ENCODE measurements at regions not wholly inside any gene's neighbourhood (a gene's known extent, or its start where the extent isn't known, plus 50 kb on each side); places are given as distances from the start of the nearest gene placed in this dataset.

DNA sequence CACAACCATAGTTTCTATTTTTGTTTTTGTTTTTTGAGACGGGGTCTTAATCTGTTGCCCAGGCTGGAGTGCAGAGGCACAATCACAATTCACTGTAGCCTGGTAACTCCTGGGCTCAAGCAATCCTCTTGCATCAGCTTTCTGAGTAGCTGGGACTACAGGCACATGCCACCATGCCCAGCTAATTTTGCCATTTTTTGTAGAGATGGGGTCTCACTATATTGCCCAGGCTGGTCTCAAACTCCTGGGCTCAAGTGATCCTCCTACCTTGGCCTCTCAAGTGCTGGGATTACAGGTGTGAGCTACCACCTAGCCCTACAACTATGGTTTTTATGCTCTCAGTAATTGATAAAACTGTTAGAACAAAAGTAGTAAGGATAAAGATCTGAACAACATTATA is 147.5 kb upstream of the SHB start:
- DNase-seq: no peak

- no peak for DNase-seq
Measured at GRCh38 chr9:38215465-38215864, 146.4 kb upstream of the SHB start.

DNA sequence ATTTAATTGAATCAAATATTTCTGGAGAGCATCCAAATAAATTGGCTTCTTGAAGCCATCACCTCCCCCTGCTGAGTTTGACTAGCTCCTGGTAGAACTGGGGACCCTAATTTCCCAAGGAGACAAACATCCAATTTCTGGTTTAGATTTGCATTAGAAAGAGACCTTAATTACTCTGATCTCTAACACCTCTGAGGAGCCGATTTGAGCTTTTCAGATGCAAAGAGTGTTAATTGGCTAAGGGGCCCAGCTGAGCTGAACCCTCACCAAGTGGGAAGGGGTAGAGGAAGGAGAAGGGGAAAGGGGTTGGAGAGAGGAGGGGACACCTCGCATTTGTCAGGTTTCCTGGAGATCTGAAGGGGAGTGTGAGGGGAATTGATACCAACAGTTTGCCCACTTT is 145.4 kb upstream of the SHB start:
- DNase-seq: no peak

GRCh38 chr9:38213631-38214299 is 144.7 kb upstream of the SHB start:
- DNase-seq: no peak

GRCh38 chr9:38212016-38212415 is 143.0 kb upstream of the SHB start:
- DNase-seq: no peak

- no peak for DNase-seq
Measured at GRCh38 chr9:38211002-38211401, 142.0 kb upstream of the SHB start.

GRCh38 chr9:38208206-38208901 is 139.3 kb upstream of the SHB start:
- no peak for DNase-seq

- no peak for DNase-seq
Measured at GRCh38 chr9:38207247-38207778, 138.3 kb upstream of the SHB start.

- no peak for DNase-seq
Measured at GRCh38 chr9:38205279-38205678, 136.3 kb upstream of the SHB start.

DNA sequence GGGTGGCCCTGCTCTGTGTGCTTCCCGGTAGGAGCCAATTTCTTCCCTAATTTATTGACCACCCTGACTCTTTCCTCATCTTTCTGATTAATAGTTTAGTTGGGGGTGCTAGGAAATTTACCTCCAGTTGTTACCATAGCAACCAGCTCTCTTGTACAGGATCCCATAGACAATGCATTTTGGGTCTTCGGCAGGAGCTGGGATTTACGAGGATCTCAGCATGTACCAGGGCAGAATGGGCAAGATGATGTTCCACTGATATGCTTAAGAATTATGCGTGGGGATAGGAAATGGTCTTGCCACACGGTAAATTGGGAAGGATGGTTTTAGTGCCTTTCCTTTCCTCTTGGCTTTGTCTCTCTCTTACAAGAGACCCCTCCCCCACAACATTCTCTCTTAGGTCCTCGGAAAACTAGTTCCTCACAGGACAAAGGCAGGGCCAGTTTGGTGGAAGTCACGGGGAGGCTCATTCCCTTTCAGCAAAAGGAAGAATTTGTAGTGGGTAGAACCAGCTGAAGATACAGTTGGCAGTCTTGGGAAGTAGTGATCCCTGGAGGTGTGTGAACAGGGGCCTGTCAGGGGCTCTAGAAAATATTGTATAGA is 133.4 kb upstream of the SHB start:
- no peak for DNase-seq

GRCh38 chr9:38201844-38202243 is 132.8 kb upstream of the SHB start:
- no peak for DNase-seq

DNA sequence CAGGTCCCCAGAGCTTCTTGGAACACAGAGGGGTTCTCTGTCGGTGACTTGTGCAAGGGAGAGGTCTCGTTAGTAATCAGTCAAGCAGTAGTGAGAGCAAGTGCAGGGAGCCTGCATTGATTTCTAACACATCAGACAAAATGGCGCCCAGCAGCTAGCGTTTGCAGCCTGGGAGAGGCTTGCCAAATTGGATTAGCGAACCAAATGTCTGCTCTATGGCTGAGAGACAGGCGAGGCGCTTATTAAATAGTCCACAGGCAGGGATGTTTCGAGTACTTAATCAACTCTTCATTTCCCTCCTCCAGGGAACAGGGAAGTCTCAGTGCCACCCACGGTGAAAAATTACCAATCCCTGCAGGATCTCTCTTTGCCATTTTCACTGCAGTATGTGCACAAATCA is 131.4 kb upstream of the SHB start:
- no peak for DNase-seq

GRCh38 chr9:38198140-38198539 is 129.1 kb upstream of the SHB start:
- DNase-seq: no peak

DNA sequence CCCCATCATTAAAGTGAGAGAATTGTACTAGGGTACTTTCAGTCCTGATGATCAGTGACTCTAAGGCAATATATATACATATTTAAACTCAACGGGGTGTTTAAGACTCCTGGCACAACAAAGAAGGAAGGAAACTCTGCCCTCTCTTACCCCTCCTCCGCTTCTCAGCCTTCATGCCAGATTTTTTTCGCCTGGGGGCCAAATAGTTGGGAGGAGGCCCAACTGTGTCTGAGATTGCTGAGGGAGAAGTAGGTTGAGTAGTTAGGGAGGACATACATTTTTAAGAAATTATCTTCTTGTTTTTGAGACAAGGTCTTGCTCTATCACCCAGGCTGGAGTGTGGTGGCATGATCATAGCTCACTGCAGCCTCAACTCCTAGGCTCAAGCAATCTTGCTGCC is 127.7 kb upstream of the SHB start:
- DNase-seq: no peak

DNA sequence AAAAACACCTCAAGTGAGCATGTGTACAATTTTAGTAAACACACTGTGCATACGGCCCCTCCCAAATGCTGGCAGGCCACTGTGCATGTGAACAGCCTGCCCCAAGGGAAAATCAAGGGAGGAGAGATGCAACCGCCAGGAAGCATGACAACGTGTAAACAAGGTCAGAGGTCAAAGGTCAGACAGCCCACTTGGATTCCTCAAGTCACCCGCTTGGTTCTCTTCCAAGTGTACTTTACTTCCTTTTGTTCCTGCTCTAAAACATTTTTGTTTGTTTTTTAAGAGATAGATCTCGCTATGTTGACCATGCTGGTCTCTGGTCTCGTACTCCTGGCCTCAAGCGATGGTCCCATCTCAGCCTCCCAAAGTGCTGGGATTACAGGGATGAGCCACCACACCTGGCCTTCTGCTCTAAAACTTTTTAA is 126.7 kb upstream of the SHB start:
- no peak for DNase-seq

- no peak for DNase-seq
Measured at GRCh38 chr9:38194870-38195269, 125.8 kb upstream of the SHB start.

DNA sequence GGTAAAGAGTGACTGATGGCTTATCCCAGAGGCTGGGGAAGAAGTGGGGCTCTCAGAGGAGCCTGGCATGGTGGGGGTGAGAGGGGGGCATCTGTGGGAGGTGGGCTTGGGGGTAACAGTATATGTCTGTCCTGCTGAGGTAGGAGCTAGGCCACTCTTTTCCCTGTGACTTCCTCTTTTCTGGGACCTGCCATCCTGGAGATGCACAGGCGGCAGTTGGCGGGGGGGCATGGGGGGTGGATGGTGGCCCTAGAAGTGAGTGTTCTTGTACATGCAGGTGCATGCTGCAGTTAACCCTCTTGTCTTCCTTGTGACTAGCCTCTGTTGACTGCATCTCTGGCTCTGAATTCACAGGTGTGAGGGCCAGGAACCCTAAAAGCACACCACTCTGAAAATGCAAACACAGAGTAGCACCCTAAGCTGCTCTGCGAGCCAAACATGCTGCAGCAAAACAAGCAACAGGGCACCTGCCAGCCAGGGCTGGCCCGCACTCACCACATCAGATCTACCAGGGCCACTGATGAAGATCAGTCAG is 123.8 kb upstream of the SHB start:
- no peak for DNase-seq

DNA sequence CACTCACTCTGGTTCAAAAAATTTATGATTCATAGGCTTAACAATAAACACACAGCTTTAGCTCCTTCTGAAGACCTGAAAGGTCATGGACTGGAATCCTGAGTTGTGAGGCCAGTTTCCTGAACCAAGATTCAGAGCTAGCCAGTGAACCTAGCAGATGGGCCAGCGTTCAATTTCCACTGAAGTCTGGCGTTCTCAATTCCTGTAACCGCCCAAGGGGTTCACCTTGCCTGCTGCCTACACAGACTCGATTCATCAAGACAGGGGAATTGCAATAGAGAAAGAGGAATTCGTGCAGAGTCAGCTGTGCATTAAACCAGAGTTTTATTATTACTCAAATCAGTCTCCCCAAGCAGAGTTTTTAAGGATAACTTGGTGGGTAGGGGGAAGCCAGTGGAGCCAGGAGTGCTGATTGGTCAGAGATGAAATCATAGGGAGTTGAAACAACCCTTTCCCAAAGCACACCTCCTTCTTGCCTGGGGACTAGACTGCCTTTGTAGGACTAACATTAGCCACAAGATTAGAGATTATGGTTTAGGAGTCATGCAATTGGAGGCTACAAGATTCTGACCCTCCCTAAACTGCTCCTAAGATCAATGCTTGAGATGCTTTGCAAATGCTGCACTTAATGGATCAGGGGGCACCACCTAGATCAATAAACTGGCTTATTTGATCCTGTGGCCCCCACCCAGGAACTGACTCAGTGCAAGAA is 117.5 kb upstream of the SHB start:
- DNase-seq: no peak

DNA sequence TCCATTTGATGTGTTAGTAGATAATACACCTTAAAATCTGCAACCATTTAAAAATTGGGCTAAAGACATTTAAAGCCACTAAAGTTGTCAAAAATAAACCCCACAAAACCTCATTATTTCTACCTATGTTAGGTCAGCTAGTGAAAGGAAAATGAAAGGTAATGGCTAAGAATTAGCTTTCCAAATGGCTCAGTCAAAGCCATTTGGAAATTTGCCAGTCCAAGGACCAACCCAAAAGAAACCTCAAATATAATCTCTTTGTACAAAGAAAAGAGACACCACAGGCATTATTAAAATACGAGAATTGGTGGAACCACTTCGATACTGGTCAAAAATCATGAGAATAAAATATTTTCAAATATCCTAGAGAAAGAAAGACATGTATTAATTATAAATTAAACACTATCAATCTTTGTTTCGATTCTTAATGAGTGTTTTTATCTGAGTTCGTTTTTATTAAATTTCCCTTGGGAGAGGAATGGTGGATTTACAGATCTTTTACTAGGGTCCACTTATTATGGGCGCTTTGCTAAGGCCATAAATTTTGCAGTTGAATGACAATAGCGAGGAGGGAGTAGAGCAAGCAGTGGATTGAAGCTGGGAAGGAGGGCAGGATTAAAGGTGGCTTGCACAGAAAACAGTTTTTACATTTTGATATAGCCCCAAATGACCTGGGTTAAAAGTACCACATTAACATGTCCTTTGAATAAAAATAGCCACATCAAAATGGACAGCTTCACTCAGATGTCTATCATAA is 116.8 kb upstream of the SHB start:
- DNase-seq: no peak

DNA sequence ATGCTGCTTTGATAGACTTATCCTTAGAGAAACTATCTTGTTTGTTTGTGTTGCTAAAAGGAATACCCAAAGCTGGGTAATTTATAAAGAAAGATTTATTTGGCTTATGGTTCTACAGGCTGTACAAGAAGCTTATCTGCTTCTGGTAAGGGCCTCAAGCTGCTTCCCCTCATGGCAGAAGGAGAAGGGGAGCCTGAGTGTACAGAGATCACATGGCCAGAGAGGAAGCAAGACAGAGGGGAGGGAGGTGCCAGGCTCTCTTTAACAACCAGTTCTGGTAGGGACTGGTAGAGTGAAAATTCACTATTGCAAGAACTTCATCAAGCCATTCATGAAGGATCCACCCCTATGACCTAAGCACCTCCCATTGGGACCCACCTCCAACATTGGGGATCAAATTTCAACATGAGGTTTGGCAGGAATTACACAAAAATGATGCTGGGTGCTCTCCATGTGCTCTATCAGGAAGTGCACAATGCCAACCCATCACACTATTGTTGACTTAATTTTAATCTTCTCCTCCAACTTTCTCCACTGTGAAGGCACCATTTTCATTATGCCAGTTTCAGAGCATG is 115.1 kb upstream of the SHB start:
- DNase-seq: no peak

GRCh38 chr9:38182321-38182720 is 113.3 kb upstream of the SHB start:
- DNase-seq: no peak

DNA sequence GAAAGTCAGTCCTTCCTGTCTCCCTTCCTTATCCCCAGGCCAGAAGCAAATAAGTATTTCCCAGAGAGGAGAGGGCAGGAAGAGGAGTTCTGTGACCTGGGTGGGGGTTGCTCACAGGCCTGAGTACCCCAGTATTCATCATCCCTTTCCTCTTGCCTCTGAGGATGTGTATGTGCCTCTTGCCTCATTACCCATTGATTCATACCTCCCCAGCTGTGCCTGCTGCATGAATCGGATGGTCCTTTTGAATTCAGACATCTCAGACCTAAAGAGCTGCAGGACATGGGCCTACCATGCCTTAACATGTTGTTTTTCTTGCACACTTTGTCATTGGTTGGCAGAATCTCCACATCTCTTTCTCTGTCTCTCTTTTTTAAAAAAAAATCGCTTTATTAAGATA is 112.8 kb upstream of the SHB start:
- DNase-seq: no peak
